ENCODE measurements at regions not wholly inside any gene's neighbourhood (a gene's known extent, or its start where the extent isn't known, plus 50 kb on each side); places are given as distances from the start of the nearest gene placed in this dataset.

GRCh38 chr6:53728570-53729194 lies 63.1 kb upstream of the KLHL31 start:
- no CpG with 5 or more reads among the region's 9 CpGs for WGBS (ENCODE audit: extremely low coverage, insufficient read length, low lambda C conversion rate)
- H3K14ac ChIP-seq (ENCODE audit: insufficient read depth, low read length): no peak overlapping the region
- no peak overlapping the region for H4K8ac ChIP-seq (replicated peaks; ENCODE audit: insufficient read length, low read depth, low read length)
- peaks cover 2% of the 10 kb centered on the region; the same call in 1 of the 2 replicates for H3K4me1 ChIP-seq (ENCODE audit: insufficient read depth, low read length)
- H3K18ac ChIP-seq (ENCODE audit: insufficient read length, low read depth, low read length): no peak overlapping the region
- no peaks in the 10 kb centered on the region for H3K23me2 ChIP-seq (ENCODE audit: insufficient read length, low read depth, low read length, poor library complexity, severe bottlenecking)
- no peak overlapping the region for H2AK5ac ChIP-seq (ENCODE audit: insufficient read length, low read length)
- no peaks in the 10 kb centered on the region for H3K27me3 ChIP-seq (ENCODE audit: insufficient read depth, low read length)
- H3K4me2 ChIP-seq (ENCODE audit: insufficient read depth, insufficient read length, low read length): no peak overlapping the region
- H2BK20ac ChIP-seq (ENCODE audit: low read depth, low read length, poor library complexity, severe bottlenecking): no peak overlapping the region
- H3T11ph ChIP-seq (ENCODE audit: low read length): no peak overlapping the region
- no peaks in the 10 kb centered on the region for H3K9me3 ChIP-seq (ENCODE audit: control insufficient read depth, low read depth, low read length)
- no peak overlapping the region for H2BK5ac ChIP-seq (ENCODE audit: insufficient read length, low read length)
- Mint-ChIP-seq H3K4me3 (no peak overlapping the region), H3K4me1 (peaks cover 34 to 36% of the 10 kb centered on the region in 2 experiments), H3K36me3 (ENCODE audit: insufficient read depth in 1 of 3, low read depth in 3 of 3) (no peaks in the 10 kb centered on the region), H3K9me3 (no peaks in the 10 kb centered on the region; a peak in 1 of 5 replicates), H3K27me3 (ENCODE audit: low read depth) (peaks cover 5% of the 10 kb centered on the region), H3K27ac (no peak overlapping the region)
- no peak overlapping the region for H3K23ac ChIP-seq (ENCODE audit: insufficient read length, low read depth, low read length)
- H3K27ac ChIP-seq (ENCODE audit: insufficient read length, low read depth, low read length): no peak overlapping the region
- no peaks in the 10 kb centered on the region for H4K20me1 ChIP-seq (ENCODE audit: control insufficient read depth, insufficient read depth, insufficient read length)
- no peak overlapping the region for H2BK15ac ChIP-seq (ENCODE audit: low read depth, low read length)
- no peak overlapping the region for H2BK12ac ChIP-seq (ENCODE audit: insufficient read length, low read depth, low read length)
- H3K79me2 ChIP-seq (ENCODE audit: insufficient read depth, low read length): no peaks in the 10 kb centered on the region
- H2BK120ac ChIP-seq (ENCODE audit: low read depth, low read length, poor library complexity, severe bottlenecking): no peak overlapping the region
- H4K91ac ChIP-seq (ENCODE audit: insufficient read length, low read depth, low read length): no peak overlapping the region
- H2AFZ ChIP-seq (ENCODE audit: low read length): no peak overlapping the region
- H3K9ac ChIP-seq (ENCODE audit: extremely low read depth, insufficient read length, low read length): no peak overlapping the region
- H3K56ac ChIP-seq (ENCODE audit: insufficient read length, low read depth, low read length): no peak overlapping the region
- peak; percentile 95 for TF ChIP-seq CTCF (conservative IDR thresholded peaks at IDR 0.05)
- no peak overlapping the region for H4K5ac ChIP-seq (ENCODE audit: insufficient read length, low read depth, low read length)
- DNase-seq: peak; percentile 60
- H3K79me1 ChIP-seq (ENCODE audit: insufficient read depth, low read depth, low read length, poor library complexity, severe bottlenecking): no peaks in the 10 kb centered on the region
- H3K4ac ChIP-seq (ENCODE audit: low read depth, low read length): no peak overlapping the region
